Epithelial cell of esophagus (primary cell): ENCODE measurements at regions not wholly inside any gene's neighbourhood (a gene's known extent, or its start where the extent isn't known, plus 50 kb on each side); places are given as distances from the start of the nearest gene placed in this dataset.

Experiments
- DNase-seq: peaks from one replicate; pipeline ENCODE4 v3.0.0; 2010; ENCODE audit warnings: low read depth
- H3K4me3 ChIP-seq: 2 replicates; pipeline ENCODE4 v1.5.1; 2011; ENCODE audit warnings: mild to moderate bottlenecking, low read length, control low read depth
- TF ChIP-seq, protein P1 (sequence below): IDR thresholded peaks from 2 replicates; pipeline ENCODE4 v1.5.1; 2011; ENCODE audit warnings: low read depth, mild to moderate bottlenecking, low read length, control low read depth, inconsistent platforms; ENCODE audit not compliant: insufficient read depth; ENCODE audit errors: missing control alignments

DNA sequence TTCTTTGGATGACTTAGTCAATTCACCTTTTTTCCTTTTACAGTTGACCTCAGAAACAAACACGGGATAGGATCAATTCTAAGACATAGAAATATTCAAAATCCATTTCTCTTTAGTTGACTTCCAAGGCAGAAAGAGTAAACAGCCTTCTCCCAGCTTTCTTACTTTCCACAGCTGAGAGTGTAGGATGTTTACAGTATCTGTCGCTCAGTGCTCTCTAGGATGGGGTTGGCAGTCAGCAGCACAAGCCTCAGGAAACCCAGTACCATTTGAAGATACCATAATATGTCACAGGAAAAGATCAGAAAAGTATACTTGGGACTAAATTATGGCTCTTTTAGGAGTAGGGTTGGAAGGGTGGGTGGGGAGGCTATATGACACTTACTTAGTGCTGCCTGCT lies 88.2 kb downstream of the OGFRL1 start:
- TF ChIP-seq, protein P1, sequence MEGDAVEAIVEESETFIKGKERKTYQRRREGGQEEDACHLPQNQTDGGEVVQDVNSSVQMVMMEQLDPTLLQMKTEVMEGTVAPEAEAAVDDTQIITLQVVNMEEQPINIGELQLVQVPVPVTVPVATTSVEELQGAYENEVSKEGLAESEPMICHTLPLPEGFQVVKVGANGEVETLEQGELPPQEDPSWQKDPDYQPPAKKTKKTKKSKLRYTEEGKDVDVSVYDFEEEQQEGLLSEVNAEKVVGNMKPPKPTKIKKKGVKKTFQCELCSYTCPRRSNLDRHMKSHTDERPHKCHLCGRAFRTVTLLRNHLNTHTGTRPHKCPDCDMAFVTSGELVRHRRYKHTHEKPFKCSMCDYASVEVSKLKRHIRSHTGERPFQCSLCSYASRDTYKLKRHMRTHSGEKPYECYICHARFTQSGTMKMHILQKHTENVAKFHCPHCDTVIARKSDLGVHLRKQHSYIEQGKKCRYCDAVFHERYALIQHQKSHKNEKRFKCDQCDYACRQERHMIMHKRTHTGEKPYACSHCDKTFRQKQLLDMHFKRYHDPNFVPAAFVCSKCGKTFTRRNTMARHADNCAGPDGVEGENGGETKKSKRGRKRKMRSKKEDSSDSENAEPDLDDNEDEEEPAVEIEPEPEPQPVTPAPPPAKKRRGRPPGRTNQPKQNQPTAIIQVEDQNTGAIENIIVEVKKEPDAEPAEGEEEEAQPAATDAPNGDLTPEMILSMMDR = no peak
- no peak for DNase-seq
- no peak overlapping the region for H3K4me3 ChIP-seq

DNA sequence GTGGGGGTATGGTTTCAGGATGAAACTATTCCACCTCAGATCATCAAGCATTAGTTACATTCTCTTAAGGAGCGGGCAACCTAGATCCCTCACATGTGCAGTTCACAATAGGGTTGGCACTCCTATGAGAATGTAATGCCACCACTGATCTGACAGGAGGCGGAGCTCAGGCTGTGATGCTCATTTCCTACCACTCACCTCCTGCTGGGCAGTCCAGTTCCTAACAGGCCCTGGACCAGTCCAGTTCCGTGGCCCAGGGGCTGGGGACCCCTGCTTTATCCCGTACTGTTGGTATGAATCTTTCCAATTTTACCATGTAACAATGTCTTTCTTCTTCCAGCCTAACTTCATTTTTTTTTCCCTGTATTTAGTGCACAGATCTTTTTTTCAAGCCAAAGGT lies 94.9 kb downstream of the OGFRL1 start:
- H3K4me3 ChIP-seq = no peak overlapping the region
- DNase-seq = no peak
- TF ChIP-seq, protein P1 = no peak

GRCh38 chr6:71383901-71384489 lies 95.4 kb downstream of the OGFRL1 start:
- TF ChIP-seq, protein P1 = peak; percentile 58
- peak; percentile 47 for DNase-seq
- no peak overlapping the region for H3K4me3 ChIP-seq

- TF ChIP-seq, protein P1 = no peak
- no peak overlapping the region for H3K4me3 ChIP-seq
- DNase-seq = no peak
These were observed 96.7 kb downstream of the OGFRL1 start for GRCh38 chr6:71385111-71385822.

DNA sequence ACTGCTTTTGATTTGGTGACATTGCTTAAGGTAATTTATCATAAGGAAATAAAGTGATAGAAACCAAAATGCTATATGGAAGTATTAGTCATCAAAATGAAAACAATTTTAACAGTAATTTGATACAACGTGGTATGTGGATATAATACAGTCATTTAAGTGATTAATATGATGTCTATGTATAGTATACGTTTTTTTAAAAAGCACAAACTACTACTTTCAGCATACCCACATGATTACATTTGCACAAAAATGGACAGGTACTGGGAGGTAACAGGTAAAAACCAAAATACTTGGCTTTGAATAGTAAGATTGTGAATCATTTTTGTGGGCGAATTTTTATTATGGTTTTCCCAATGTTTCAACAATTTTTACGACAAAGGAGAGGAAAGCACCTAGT lies 97.6 kb downstream of the OGFRL1 start:
- peak; percentile 51 for DNase-seq
- H3K4me3 ChIP-seq = no peak overlapping the region
- TF ChIP-seq, protein P1 = no peak

DNA sequence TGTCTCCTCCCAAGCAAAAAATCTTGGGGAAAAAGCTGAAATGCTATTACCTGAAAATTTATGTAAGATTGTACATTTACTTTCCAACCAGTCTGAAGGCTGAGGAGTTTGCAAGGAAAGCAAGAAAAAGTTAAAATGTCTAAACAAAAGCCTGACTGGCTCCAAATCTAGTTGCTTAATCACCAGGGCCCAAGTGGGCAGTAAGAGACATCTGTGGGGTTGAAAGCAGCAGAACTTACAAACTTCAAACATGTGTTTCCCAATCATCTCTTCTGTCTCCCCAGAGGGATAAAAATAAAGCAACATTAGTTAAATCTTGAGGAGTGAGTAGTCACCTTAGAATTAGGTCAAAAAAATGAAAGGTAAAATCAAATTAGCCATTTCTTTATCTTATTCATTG lies 98.6 kb downstream of the OGFRL1 start:
- no peak overlapping the region for H3K4me3 ChIP-seq
- TF ChIP-seq, protein P1 = no peak
- no peak for DNase-seq

- H3K4me3 ChIP-seq = no peak overlapping the region
- DNase-seq = peak; percentile 48
- TF ChIP-seq, protein P1 = no peak
These were observed 99.6 kb downstream of the OGFRL1 start for GRCh38 chr6:71388068-71388744.
